Nephron (organoid): ENCODE measurements at regions not wholly inside any gene's neighbourhood (a gene's known extent, or its start where the extent isn't known, plus 50 kb on each side); places are given as distances from the start of the nearest gene placed in this dataset.

Experiments used
- H3K27ac Mint-ChIP-seq, 3 experiments: 2 replicates each; pipeline ENCODE4 v1.8.0; 2020; ENCODE audit warnings: mixed read lengths in 3 of 3, mild to moderate bottlenecking in 2 of 3, moderate library complexity in 1 of 3
- H3K27me3 Mint-ChIP-seq: 2 replicates; pipeline ENCODE4 v1.8.0; 2021; ENCODE audit warnings: low read depth, mild to moderate bottlenecking, moderate library complexity, mixed read lengths
- H3K36me3 Mint-ChIP-seq: 2 replicates; pipeline ENCODE4 v1.8.0; 2020; ENCODE audit warnings: low read depth, mixed read lengths
- H3K4me1 Mint-ChIP-seq: 2 replicates; pipeline ENCODE4 v1.8.0; 2020; ENCODE audit warnings: mixed read lengths
- H3K4me3 Mint-ChIP-seq, 3 experiments: 2 replicates each; pipeline ENCODE4 v1.8.0; 2020; ENCODE audit warnings: mild to moderate bottlenecking in 3 of 3, mixed read lengths in 3 of 3, moderate library complexity in 2 of 3
- H3K9me3 Mint-ChIP-seq: 2 replicates; pipeline ENCODE4 v1.8.0; 2020; ENCODE audit warnings: mixed read lengths
- TF ChIP-seq, protein P1 (sequence below), 3 experiments: fragments of 200-600 bp; sonication (generic); IDR thresholded peaks; one replicate each; pipeline ENCODE4 v1.5.0; 2021; ENCODE audit warnings: antibody characterized with exemption in 3 of 3; ENCODE audit not compliant: unreplicated experiment in 3 of 3

DNA sequence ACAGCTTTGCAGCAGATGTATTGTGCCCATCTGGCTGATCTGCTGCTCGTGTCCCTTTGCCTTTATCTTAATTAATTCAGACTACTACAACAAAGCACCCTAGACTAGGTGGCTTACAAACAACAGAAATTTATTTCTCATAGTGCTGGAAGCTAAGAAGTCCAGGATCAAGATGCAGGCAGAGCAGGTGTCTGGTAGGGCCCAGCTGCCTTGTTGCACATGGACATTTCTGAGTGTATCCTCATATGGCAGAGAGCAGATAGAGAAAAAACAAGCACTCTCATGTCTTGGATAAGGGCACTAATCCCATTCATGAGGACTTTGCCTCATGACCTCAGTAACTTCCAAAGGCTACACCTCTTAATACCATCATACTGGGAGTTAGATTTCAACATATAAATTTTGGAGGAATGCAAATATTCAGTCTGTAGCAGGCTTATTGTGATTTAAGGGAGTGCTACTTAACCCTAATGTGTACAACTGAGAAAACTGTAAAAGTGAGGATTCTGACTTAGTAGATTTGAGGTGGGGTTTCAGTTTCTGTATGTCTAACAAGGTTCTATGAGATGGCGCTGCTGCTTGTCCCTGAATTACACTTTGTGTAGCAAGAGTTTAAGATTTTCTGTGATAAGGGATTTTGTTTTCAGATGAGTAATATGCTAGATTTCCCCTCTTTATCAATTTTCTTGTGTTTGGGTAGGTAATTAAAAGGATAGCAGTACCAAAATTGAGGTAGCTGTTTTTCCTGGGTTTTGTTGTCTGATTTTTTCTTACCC, 473.2 kb upstream of the TECRL start:
- Mint-ChIP-seq H3K27me3 (no peaks in the 10 kb centered on the region), H3K4me1 (no peaks in the 10 kb centered on the region), H3K4me3 (no peak overlapping the region), H3K9me3 (no peaks in the 10 kb centered on the region), H3K36me3 (no peaks in the 10 kb centered on the region), H3K27ac (peak overlapping the region in 1 of 3 experiments; percentile 46)
- TF ChIP-seq, protein P1, sequence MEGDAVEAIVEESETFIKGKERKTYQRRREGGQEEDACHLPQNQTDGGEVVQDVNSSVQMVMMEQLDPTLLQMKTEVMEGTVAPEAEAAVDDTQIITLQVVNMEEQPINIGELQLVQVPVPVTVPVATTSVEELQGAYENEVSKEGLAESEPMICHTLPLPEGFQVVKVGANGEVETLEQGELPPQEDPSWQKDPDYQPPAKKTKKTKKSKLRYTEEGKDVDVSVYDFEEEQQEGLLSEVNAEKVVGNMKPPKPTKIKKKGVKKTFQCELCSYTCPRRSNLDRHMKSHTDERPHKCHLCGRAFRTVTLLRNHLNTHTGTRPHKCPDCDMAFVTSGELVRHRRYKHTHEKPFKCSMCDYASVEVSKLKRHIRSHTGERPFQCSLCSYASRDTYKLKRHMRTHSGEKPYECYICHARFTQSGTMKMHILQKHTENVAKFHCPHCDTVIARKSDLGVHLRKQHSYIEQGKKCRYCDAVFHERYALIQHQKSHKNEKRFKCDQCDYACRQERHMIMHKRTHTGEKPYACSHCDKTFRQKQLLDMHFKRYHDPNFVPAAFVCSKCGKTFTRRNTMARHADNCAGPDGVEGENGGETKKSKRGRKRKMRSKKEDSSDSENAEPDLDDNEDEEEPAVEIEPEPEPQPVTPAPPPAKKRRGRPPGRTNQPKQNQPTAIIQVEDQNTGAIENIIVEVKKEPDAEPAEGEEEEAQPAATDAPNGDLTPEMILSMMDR (IDR thresholded peaks at IDR 0.05; ENCODE audit: unreplicated experiment in 3 of 3): no peak

GRCh38 chr4:64880557-64880956, 471.3 kb upstream of the TECRL start:
- Mint-ChIP-seq H3K4me1 (no peaks in the 10 kb centered on the region), H3K27me3 (no peaks in the 10 kb centered on the region), H3K4me3 (no peak overlapping the region), H3K36me3 (no peaks in the 10 kb centered on the region), H3K9me3 (no peaks in the 10 kb centered on the region), H3K27ac (no peak overlapping the region)
- TF ChIP-seq, protein P1 (IDR thresholded peaks at IDR 0.05; ENCODE audit: unreplicated experiment in 3 of 3): no peak

DNA sequence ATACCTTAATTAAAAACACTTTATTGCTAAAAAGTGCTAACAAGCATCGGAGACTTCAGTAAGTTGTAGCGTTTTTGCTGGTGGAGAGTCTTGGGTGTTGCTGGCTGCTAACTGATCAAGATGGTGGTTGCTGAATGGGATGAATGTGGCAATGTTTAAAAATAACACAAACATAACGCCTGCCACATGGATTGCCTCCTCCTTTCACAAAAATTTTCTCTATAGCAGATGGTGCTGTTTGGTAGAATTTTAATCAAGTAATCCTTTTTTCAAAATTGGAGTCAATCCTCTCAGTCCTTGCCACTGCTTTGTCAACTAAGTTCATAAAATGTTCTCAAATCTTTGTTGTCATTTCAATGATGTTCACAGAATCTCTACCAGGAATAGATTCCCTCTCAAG, 466.8 kb upstream of the TECRL start:
- Mint-ChIP-seq H3K27ac (no peak overlapping the region), H3K9me3 (no peaks in the 10 kb centered on the region), H3K27me3 (no peaks in the 10 kb centered on the region), H3K4me1 (no peaks in the 10 kb centered on the region), H3K36me3 (no peaks in the 10 kb centered on the region), H3K4me3 (no peak overlapping the region)
- TF ChIP-seq, protein P1 (IDR thresholded peaks at IDR 0.05; ENCODE audit: unreplicated experiment in 3 of 3): no peak

GRCh38 chr4:64870558-64870957, 461.3 kb upstream of the TECRL start:
- H3K36me3 Mint-ChIP-seq: no peaks in the 10 kb centered on the region
- no peak overlapping the region for H3K27ac Mint-ChIP-seq
- TF ChIP-seq, protein P1 (IDR thresholded peaks at IDR 0.05; ENCODE audit: unreplicated experiment in 3 of 3): no peak
- no peaks in the 10 kb centered on the region for H3K9me3 Mint-ChIP-seq
- no peaks in the 10 kb centered on the region for H3K4me1 Mint-ChIP-seq
- no peak overlapping the region for H3K4me3 Mint-ChIP-seq
- H3K27me3 Mint-ChIP-seq: no peaks in the 10 kb centered on the region

GRCh38 chr4:64857815-64858214, 448.6 kb upstream of the TECRL start:
- no peak overlapping the region for H3K4me3 Mint-ChIP-seq
- no peaks in the 10 kb centered on the region for H3K36me3 Mint-ChIP-seq
- no peak overlapping the region for H3K27ac Mint-ChIP-seq
- H3K27me3 Mint-ChIP-seq: no peaks in the 10 kb centered on the region
- H3K9me3 Mint-ChIP-seq: no peaks in the 10 kb centered on the region
- TF ChIP-seq, protein P1 (IDR thresholded peaks at IDR 0.05; ENCODE audit: unreplicated experiment in 3 of 3): no peak
- no peaks in the 10 kb centered on the region for H3K4me1 Mint-ChIP-seq

GRCh38 chr4:64857198-64857597, 447.9 kb upstream of the TECRL start:
- Mint-ChIP-seq H3K27me3 (no peaks in the 10 kb centered on the region), H3K9me3 (no peaks in the 10 kb centered on the region), H3K4me3 (no peak overlapping the region), H3K27ac (no peak overlapping the region), H3K4me1 (no peaks in the 10 kb centered on the region), H3K36me3 (no peaks in the 10 kb centered on the region)
- TF ChIP-seq, protein P1 (IDR thresholded peaks at IDR 0.05; ENCODE audit: unreplicated experiment in 3 of 3): no peak
